ENCODE measurements at regions not wholly inside any gene's neighbourhood (a gene's known extent, or its start where the extent isn't known, plus 50 kb on each side); places are given as distances from the start of the nearest gene placed in this dataset.

DNA sequence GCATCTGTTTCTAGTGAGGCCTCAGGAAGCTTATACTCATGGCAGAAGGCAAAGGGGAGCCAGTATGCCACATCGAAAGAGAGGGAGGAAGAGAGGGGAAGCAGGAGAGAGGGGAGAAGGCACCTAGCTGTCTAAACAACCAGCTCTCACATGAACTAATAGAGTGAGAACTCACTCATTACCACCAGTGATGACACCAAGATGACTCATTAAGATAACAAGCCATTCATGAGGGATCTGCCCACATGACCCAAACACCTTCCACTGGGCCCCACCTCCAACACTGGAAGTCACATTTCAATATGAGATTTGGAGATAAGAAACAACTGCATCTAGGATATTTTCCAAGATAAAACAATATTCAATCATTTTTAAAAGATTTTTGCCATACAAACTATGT, 753.9 kb upstream of the ZEB2 start:
- DNase-seq = no peak

- no peak for DNase-seq
Measured at GRCh38 chr2:145268931-145269330, 749.0 kb upstream of the ZEB2 start.

GRCh38 chr2:145267451-145267850, 747.5 kb upstream of the ZEB2 start:
- DNase-seq = no peak

DNA sequence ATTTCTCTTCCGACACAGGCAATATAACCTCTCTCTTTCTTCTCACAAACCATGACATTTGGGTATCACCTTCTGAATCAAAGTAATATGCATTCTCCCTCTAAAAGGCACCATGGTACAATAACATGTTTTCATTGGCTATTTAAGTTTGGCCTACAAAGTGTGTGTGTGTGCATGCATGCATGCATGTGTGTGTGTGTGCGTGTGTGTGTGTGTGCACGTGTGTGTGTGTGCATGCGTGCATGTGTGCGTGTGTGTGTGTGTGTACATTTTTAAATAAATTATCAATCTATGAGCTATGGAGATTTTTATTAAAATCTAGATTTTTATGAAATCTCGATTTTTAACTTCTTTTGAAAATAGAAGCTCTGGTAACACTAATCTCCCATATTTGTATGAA, 745.3 kb upstream of the ZEB2 start:
- no peak for DNase-seq

GRCh38 chr2:145260674-145261073, 740.8 kb upstream of the ZEB2 start:
- DNase-seq = no peak

DNA sequence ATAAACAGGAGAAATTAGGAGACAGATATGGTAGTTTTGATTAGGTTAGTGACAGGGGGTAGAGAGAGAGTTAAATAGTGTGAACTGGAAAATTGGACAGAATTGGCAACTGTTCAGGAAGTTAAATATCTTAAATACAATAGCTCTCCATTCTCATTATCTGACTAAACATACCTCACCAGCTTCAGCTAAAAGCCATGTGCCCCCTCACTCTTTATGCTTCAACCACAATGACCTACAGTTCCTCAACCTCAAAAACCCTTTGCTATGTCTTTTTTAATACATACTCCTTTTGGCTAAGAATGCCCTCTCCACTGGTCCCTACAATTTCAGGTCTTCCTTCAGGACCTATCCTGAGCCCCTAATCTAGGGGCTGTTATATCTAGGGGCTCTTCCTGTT, 740.2 kb upstream of the ZEB2 start:
- DNase-seq = no peak

- no peak for DNase-seq
Measured at GRCh38 chr2:145258903-145259579, 739.1 kb upstream of the ZEB2 start.

DNA sequence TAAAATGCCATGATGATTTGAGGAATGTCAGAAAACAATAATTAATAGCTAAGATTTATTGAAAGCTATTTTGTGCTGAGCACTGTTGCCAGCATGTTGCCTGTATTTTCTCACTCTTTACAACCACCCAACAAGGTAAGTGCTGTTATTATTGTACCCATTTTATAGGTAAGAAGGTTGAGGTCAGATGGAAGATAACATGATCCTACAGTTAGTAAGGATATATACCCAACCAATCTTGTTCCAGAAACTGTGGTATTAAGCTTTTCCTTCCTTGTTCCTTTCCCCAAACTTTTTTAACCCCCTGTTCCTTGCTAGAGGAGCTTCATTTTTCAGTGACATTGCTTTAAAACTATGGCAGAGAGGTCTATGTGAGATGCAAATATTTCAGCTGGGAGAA, 738.0 kb upstream of the ZEB2 start:
- DNase-seq = no peak

DNA sequence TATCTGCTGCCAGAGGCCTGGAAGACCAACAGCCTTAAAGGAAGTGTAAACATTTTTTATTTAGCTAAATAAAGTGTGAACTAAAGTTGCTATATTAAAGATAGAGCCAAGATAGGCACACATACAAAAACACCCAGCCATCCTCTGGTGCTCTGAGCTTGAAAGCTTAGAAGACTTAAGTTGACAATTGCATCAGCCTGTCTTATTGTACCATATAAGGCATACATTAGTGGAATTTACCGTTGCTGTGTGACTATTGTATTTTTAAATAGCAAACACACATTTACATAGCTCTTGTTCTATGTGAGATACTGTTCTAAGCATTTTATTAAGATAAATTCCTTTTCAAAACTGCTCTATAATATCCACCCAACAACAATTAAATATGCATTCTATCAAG, 736.6 kb upstream of the ZEB2 start:
- DNase-seq = no peak

- DNase-seq = no peak
Measured at GRCh38 chr2:145254291-145254690, 734.4 kb upstream of the ZEB2 start.

- no peak for DNase-seq
Measured at GRCh38 chr2:145253492-145253891, 733.6 kb upstream of the ZEB2 start.

- DNase-seq = no peak
Measured at GRCh38 chr2:145245268-145245870, 725.5 kb upstream of the ZEB2 start.

- DNase-seq = no peak
Measured at GRCh38 chr2:145235312-145235711, 715.4 kb upstream of the ZEB2 start.

- DNase-seq = no peak
Measured at GRCh38 chr2:145230546-145230945, 710.6 kb upstream of the ZEB2 start.

DNA sequence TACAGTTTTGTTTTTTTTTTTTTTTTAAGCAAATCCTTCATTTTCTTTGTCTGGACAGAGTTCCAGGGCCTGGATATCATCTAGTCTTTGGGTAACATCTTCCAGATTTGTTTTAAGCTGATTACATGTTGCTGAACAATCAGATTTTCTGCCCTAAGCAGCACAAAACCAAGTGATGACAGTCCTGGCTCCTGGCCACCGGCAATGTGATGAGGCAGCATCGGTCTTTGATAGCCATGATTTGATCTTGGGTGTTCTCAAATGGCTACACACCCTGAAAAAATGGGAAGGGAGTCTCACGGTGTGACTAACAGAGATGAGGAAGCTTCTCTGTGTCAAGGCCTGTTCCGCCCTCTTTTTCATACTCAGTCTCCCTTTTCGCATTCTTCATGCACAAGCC, 708.6 kb upstream of the ZEB2 start:
- no peak for DNase-seq

DNA sequence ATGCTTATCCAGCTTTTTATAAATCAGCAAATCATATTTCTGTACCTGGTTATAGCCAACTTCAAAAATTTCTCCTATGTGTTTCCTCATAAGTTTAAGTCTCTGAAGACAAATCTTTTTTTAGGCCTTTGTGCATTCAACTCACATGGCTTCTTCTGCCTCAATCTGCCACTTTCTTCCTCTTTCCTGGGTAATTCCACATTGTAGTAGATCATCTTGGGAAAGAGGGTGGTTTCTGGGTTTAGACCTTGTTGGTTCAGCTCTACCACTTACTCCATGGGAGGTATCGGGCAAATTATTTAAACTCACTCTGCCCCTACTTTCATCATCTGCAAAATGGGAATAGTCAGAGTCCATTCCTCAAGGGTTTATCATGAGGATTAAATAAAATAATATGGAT, 707.0 kb upstream of the ZEB2 start:
- no peak for DNase-seq

GRCh38 chr2:145221516-145221915, 701.6 kb upstream of the ZEB2 start:
- DNase-seq = no peak

DNA sequence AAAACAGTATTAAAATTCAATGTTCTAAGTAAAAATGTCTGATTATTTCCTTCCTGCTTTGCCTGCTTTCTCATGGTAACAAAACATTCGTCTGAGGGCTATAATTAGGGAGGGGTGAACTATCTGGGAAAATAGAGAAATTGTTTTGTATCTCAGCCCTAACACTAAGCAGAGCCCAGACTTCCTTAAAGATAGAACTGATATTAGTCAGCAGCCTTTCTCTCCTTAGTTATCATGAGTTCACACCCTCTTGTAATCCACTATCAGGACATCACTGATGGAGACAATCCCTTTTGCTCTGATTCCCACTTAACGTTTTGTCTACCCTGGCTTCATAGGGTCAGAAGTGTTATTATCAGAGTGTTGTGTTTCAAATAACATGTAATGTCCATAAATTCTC, 701.1 kb upstream of the ZEB2 start:
- DNase-seq = no peak

GRCh38 chr2:145220496-145220895, 700.6 kb upstream of the ZEB2 start:
- DNase-seq = no peak

DNA sequence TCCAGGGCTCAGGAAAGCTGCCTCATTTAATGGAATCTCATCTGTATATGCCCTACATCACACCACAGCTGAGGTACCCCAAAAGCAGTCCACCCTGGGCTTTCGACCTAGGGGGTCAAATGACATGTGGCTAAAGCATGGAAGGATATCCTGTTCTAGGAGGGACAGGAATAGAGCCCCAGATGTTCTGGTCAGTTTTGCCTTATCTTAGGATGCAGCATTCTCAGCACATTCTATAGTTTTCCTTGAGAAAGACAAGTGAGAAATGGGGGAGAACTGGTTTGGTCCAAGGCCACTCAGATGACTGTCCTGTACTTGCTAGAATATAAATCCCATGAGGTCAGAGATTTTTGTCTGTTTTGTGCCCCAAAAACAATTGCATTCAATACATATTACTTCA, 688.0 kb upstream of the ZEB2 start:
- no peak for DNase-seq

DNA sequence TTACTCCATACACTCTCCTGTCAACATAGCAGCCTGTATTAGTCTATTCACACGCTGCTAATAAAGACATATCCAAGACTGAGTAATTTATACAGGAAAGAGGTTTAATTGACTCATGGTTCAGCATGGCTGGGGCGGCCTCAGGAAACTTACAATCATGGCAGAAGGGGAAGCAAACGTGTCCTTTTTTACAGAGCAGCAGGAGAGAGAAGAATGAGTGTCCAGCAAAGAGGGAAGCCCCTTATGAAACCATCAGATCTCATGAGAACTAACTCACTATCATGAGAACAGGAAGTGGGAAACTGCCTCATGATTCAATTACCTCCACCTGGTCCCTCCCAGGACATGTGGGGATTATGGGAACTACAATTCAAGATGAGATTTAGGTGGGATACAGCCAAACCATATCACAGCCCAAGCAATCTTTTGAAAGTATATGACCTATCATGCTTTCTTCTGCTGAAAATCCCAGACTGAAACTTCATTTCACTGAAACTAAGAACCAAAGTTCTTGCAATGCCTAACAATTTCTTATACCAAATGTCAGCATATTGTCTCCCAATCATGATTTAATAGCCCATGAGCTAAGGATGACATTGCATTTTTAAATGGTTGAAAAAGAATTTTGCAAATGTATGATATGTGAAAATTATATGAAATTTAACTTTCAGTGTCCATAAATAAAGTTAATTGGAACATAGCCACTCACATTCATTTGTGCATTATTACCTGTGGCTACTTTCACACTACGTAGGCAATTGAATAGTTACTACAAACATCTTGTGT, 686.8 kb upstream of the ZEB2 start:
- no peak for DNase-seq

GRCh38 chr2:145203891-145204290, 684.0 kb upstream of the ZEB2 start:
- DNase-seq = no peak

DNA sequence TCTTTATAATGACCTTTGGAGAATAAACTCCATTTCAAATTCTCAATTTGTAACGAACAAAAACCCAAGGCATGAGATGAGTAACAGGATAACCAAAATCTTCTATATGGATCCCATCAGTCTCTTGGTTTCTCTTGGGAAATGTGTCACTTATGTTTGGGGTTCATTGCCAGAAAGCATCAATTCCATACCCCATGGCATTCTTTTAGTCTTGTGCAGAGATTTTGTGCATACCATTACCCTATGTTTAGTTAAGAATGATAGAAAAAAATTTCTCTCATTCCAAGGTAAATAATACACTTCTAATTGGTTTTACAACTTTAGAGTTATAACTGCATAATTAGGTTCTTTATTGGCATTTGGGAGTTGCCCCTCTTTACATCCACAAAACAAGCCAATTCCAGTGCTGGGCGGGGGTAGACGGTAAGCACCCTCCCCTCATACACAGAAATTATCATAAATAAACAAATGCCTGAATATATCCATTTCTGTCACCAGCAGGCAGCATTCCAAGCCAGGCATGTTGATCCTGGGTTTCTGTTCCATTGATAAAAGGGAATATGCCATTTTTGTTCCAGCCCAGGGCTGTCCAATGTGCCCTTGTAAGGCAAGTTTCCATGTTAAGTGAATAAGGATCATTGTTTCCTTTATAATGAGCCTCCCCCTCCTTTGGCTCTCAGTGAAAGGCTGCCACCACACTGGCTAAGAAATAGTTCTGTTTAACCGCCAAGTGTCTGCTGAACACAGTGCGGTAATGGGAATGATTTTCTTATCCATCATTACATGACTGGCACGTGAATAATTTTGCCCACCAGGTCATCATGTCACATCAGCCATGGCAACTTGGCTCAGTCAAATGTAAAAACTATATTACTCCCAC, 680.1 kb upstream of the ZEB2 start:
- DNase-seq = no peak

Data from activated gamma-delta T cell (primary cell).